NCI-H146 (cell line): ENCODE measurements at regions not wholly inside any gene's neighbourhood (a gene's known extent, or its start where the extent isn't known, plus 50 kb on each side); places are given as distances from the start of the nearest gene placed in this dataset.
A peak's percentile ranks its signal among the peaks of the same experiment; 100 is the strongest.

Experiments used
- DNase-seq: peaks from one replicate; lab custom pipeline; 2025; lab: John Stamatoyannopoulos, UW

GRCh38 chr14:66361013-66361412 is 125.2 kb upstream of the CCDC196 start:
- DNase-seq, result peak; percentile 2

GRCh38 chr14:66365388-66365787 is 120.8 kb upstream of the CCDC196 start:
- no peak for DNase-seq

GRCh38 chr14:66369157-66369697 is 116.9 kb upstream of the CCDC196 start:
- no peak for DNase-seq

GRCh38 chr14:66371776-66372175 is 114.4 kb upstream of the CCDC196 start:
- DNase-seq, result no peak

- no peak for DNase-seq
These were observed 110.9 kb upstream of the CCDC196 start for GRCh38 chr14:66375046-66375964.

- no peak for DNase-seq
These were observed 108.6 kb upstream of the CCDC196 start for GRCh38 chr14:66377574-66377973.

GRCh38 chr14:66378712-66379505 is 107.3 kb upstream of the CCDC196 start:
- no peak for DNase-seq

GRCh38 chr14:66380143-66380542 is 106.0 kb upstream of the CCDC196 start:
- DNase-seq, result no peak

- no peak for DNase-seq
These were observed 104.4 kb upstream of the CCDC196 start for GRCh38 chr14:66381755-66382154.

GRCh38 chr14:66383257-66383656 is 102.9 kb upstream of the CCDC196 start:
- DNase-seq, result no peak

GRCh38 chr14:66383771-66384170 is 102.4 kb upstream of the CCDC196 start:
- DNase-seq, result no peak

- DNase-seq, result no peak
These were observed 97.7 kb upstream of the CCDC196 start for GRCh38 chr14:66388516-66388915.

GRCh38 chr14:66389481-66389880 is 96.7 kb upstream of the CCDC196 start:
- DNase-seq, result no peak

- no peak for DNase-seq
These were observed 90.9 kb upstream of the CCDC196 start for GRCh38 chr14:66395300-66395699.

- no peak for DNase-seq
These were observed 90.0 kb upstream of the CCDC196 start for GRCh38 chr14:66396164-66396563.

GRCh38 chr14:66398437-66398836 is 87.7 kb upstream of the CCDC196 start:
- no peak for DNase-seq

- DNase-seq, result no peak
These were observed 84.6 kb upstream of the CCDC196 start for GRCh38 chr14:66401449-66402095.

- peak; percentile 4 for DNase-seq
These were observed 83.0 kb upstream of the CCDC196 start for GRCh38 chr14:66403183-66403582.

GRCh38 chr14:66404051-66404545 is 82.1 kb upstream of the CCDC196 start:
- no peak for DNase-seq

- DNase-seq, result no peak
These were observed 81.0 kb upstream of the CCDC196 start for GRCh38 chr14:66405158-66405557.

- no peak for DNase-seq
These were observed 72.3 kb upstream of the CCDC196 start for GRCh38 chr14:66413901-66414300.

GRCh38 chr14:66414511-66414910 is 71.7 kb upstream of the CCDC196 start:
- DNase-seq, result no peak
